ENCODE measurements at regions not wholly inside any gene's neighbourhood (a gene's known extent, or its start where the extent isn't known, plus 50 kb on each side); places are given as distances from the start of the nearest gene placed in this dataset.

DNA sequence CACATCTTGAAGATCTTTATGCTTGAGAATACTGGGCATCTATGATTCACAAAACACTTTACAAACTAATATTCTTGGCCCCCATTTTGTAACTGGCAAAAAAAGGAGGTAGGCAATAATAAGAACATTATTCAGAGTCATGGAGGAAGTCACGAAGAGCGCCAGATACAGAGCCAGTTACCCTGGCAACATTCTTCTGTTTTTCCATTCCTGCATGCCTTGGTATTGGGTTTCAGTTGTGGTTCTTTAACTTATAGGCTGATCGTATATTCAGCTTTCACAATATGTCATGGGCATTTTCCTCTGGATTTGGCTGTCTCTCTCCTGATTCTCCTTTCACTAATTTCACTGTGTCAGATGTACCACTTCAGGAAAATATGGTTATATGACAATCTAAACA, 234.7 kb downstream of the HRH4 start:
- H2BK20ac ChIP-seq (ENCODE audit: low read depth, low read length): 0 out of 2 replicates have a peak overlapping the region, but pooled peaks have one; percentile 34
- H2AFZ ChIP-seq (replicated peaks; ENCODE audit: low read length, poor library complexity): no peak overlapping the region
- H4K5ac ChIP-seq (ENCODE audit: low read depth, low read length): peak overlapping the region; percentile 69; the same call in 1 of the 2 replicates
- no peaks in the 10 kb centered on the region for H3K9me1 ChIP-seq (ENCODE audit: insufficient read depth, low read length)
- H3K27me3 ChIP-seq (ENCODE audit: control insufficient read depth, insufficient read depth, low read length): peaks cover 4% of the 10 kb centered on the region; the same call in 1 of the 2 replicates
- no peak overlapping the region for H2AK9ac ChIP-seq (replicated peaks; ENCODE audit: low read depth, low read length, poor library complexity)
- POLR2A ChIA-PET (ENCODE audit: unreplicated experiment): no interaction called here
- no peak overlapping the region for H3K4me3 ChIP-seq (ENCODE audit: insufficient read depth, low read depth, low read length)
- dilution Hi-C loops (cut with HindIII; ENCODE audit: low sequenced_read_pairs, unreplicated experiment): no loop called here
- H4K91ac ChIP-seq (ENCODE audit: insufficient read depth, low read depth, low read length): no peak overlapping the region
- peak overlapping the region; percentile 73; the same call in 1 of the 2 replicates for H3K18ac ChIP-seq (ENCODE audit: low read depth, low read length)
- BruUV-seq (replicated peaks): no TSS peak
- peak; percentile 52 for DNase-seq
- CTCF ChIA-PET: no interaction called here
- peak overlapping the region; percentile 52; the same call in 1 of the 2 replicates for H3K27ac ChIP-seq (ENCODE audit: insufficient read depth, low read length)
- peaks cover 4% of the 10 kb centered on the region; the same call in 1 of the 2 replicates for H3K9me3 ChIP-seq (ENCODE audit: control insufficient read depth, insufficient read depth, low read length)
- H3K56ac ChIP-seq (ENCODE audit: extremely low read depth, insufficient read depth, low read length): no peak overlapping the region
- H3K79me1 ChIP-seq (ENCODE audit: low read depth in 1 of 2, low read length in 2 of 2): no peaks in the 10 kb centered on the region
- intact Hi-C loops (cut with micrococcal nuclease): no loop called here
- H3K4ac ChIP-seq (ENCODE audit: low read depth, low read length): no peak overlapping the region
- in situ Hi-C loops (cut with MboI; ENCODE audit: low sequenced_read_pairs): no loop called here
- H3K14ac ChIP-seq (replicated peaks; ENCODE audit: low read depth, low read length): no peak overlapping the region
- no peak overlapping the region for H3K23ac ChIP-seq (ENCODE audit: low read depth, low read length)
- ATAC-seq (ENCODE audit: low read depth): peak; percentile 67
- no peak overlapping the region for H4K8ac ChIP-seq (ENCODE audit: low read depth in 2 of 2, low read length in 2 of 2)
- peak overlapping the region; percentile 57 for H3K4me2 ChIP-seq (ENCODE audit: low read depth, low read length)
- no CpG with 5 or more reads among the region's 3 CpGs for WGBS, 2 experiments (ENCODE audit: extremely low coverage in 2 of 2, insufficient read length in 1 of 2)
- no peak overlapping the region for H2AK5ac ChIP-seq (ENCODE audit: low read depth, low read length)
- no peak overlapping the region for H2BK5ac ChIP-seq (ENCODE audit: low read depth, low read length, poor library complexity, severe bottlenecking)
- peak overlapping the region; percentile 71 for H2BK120ac ChIP-seq (ENCODE audit: low read depth, low read length)
- no peak overlapping the region for H3K9ac ChIP-seq (ENCODE audit: low read depth, low read length)
- H2BK15ac ChIP-seq (ENCODE audit: low read depth, low read length): no peak overlapping the region
- H4K20me1 ChIP-seq (ENCODE audit: insufficient read depth, low read length): no peaks in the 10 kb centered on the region
- H3K36me3 ChIP-seq (ENCODE audit: control insufficient read depth, insufficient read depth, low read length): no peaks in the 10 kb centered on the region
- TF ChIP-seq CEBPB (IDR thresholded peaks at IDR 0.05; ENCODE audit: low read depth, low read length) (no peak), RCOR1 (IDR thresholded peaks at IDR 0.05; ENCODE audit: insufficient replicate concordance, low read length) (no peak), ELK1 (IDR thresholded peaks at IDR 0.05; ENCODE audit: borderline replicate concordance, low read depth, low read length) (no peak), SMC3 (IDR thresholded peaks at IDR 0.05; ENCODE audit: low read depth, low read length) (no peak), FOS (IDR thresholded peaks at IDR 0.05; ENCODE audit: low read depth, low read length) (no peak), NFE2L2 (IDR thresholded peaks at IDR 0.05; ENCODE audit: low read depth, low read length) (no peak), CHD1 (IDR thresholded peaks at IDR 0.05; ENCODE audit: low read depth, low read length) (no peak), MAZ (IDR thresholded peaks at IDR 0.05; ENCODE audit: borderline replicate concordance, low read depth, low read length) (no peak), RFX5 (IDR thresholded peaks at IDR 0.05; ENCODE audit: low read depth, low read length) (no peak), MAFK (IDR thresholded peaks at IDR 0.05; ENCODE audit: low read depth, low read length) (no peak), RAD21 (IDR thresholded peaks at IDR 0.05; ENCODE audit: low read length) (no peak), MXI1 (IDR thresholded peaks at IDR 0.05; ENCODE audit: borderline replicate concordance, low read depth, low read length) (no peak), BHLHE40 (IDR thresholded peaks at IDR 0.05; ENCODE audit: low read depth, low read length) (no peak), POLR2A (IDR thresholded peaks at IDR 0.05; ENCODE audit: low read depth, low read length) (no peak)
- TF ChIP-seq, protein P1, sequence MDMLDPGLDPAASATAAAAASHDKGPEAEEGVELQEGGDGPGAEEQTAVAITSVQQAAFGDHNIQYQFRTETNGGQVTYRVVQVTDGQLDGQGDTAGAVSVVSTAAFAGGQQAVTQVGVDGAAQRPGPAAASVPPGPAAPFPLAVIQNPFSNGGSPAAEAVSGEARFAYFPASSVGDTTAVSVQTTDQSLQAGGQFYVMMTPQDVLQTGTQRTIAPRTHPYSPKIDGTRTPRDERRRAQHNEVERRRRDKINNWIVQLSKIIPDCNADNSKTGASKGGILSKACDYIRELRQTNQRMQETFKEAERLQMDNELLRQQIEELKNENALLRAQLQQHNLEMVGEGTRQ (IDR thresholded peaks at IDR 0.05; ENCODE audit: low read depth, low read length): no peak
- TF ChIP-seq, protein P2, sequence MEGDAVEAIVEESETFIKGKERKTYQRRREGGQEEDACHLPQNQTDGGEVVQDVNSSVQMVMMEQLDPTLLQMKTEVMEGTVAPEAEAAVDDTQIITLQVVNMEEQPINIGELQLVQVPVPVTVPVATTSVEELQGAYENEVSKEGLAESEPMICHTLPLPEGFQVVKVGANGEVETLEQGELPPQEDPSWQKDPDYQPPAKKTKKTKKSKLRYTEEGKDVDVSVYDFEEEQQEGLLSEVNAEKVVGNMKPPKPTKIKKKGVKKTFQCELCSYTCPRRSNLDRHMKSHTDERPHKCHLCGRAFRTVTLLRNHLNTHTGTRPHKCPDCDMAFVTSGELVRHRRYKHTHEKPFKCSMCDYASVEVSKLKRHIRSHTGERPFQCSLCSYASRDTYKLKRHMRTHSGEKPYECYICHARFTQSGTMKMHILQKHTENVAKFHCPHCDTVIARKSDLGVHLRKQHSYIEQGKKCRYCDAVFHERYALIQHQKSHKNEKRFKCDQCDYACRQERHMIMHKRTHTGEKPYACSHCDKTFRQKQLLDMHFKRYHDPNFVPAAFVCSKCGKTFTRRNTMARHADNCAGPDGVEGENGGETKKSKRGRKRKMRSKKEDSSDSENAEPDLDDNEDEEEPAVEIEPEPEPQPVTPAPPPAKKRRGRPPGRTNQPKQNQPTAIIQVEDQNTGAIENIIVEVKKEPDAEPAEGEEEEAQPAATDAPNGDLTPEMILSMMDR (conservative IDR thresholded peaks at IDR 0.05; ENCODE audit: low read depth, low read length): no peak
- no peaks in the 10 kb centered on the region for H3K4me1 ChIP-seq (ENCODE audit: control insufficient read depth, insufficient read depth, low read length)
